DMS79 treated with DMSO at 0.1 percent for 48 hours (cell line): ENCODE measurements at regions not wholly inside any gene's neighbourhood (a gene's known extent, or its start where the extent isn't known, plus 50 kb on each side); places are given as distances from the start of the nearest gene placed in this dataset.
"Not testable (repeated sequence)": the region's sequence is repeated elsewhere in the genome, so short reads cannot be mapped to it uniquely, and the experiment has no call there.

Experiments
- DNase-seq: peaks from one replicate; lab custom pipeline; 2025; lab: John Stamatoyannopoulos, UW

- DNase-seq, result no peak
These were observed 96.9 kb upstream of the RMP24 start for GRCh38 chr18:35875566-35875965.

- no peak for DNase-seq
These were observed 96.2 kb upstream of the RMP24 start for GRCh38 chr18:35876243-35876642.

- no peak for DNase-seq
These were observed 91.6 kb upstream of the RMP24 start for GRCh38 chr18:35880788-35881455.

GRCh38 chr18:35888329-35888728 is 84.2 kb upstream of the RMP24 start:
- DNase-seq, result no peak

GRCh38 chr18:35889677-35890076 is 82.8 kb upstream of the RMP24 start:
- no peak for DNase-seq

- DNase-seq, result no peak
These were observed 82.2 kb upstream of the RMP24 start for GRCh38 chr18:35890323-35890722.

- no peak for DNase-seq
These were observed 80.4 kb upstream of the RMP24 start for GRCh38 chr18:35892118-35892517.

- DNase-seq, result not testable (repeated sequence)
These were observed 75.0 kb upstream of the RMP24 start for GRCh38 chr18:35897481-35897880.

GRCh38 chr18:35904389-35905037 is 68.0 kb upstream of the RMP24 start:
- no peak for DNase-seq

- no peak for DNase-seq
These were observed 67.0 kb upstream of the RMP24 start for GRCh38 chr18:35905436-35905835.

GRCh38 chr18:35906291-35906690 is 66.2 kb upstream of the RMP24 start:
- DNase-seq, result not testable (repeated sequence)

GRCh38 chr18:35910327-35910726 is 62.2 kb upstream of the RMP24 start:
- no peak for DNase-seq

GRCh38 chr18:35912332-35912731 is 60.1 kb upstream of the RMP24 start:
- DNase-seq, result no peak

GRCh38 chr18:35915056-35915455 is 57.4 kb upstream of the RMP24 start:
- no peak for DNase-seq

- no peak for DNase-seq
These were observed 55.4 kb upstream of the RMP24 start for GRCh38 chr18:35917043-35917442.

GRCh38 chr18:35918564-35918963 is 53.9 kb upstream of the RMP24 start:
- DNase-seq, result no peak

GRCh38 chr18:35919179-35919578 is 53.3 kb upstream of the RMP24 start:
- no peak for DNase-seq

GRCh38 chr18:35920623-35921022 is 51.9 kb upstream of the RMP24 start:
- no peak for DNase-seq
